ENCODE measurements at regions not wholly inside any gene's neighbourhood (a gene's known extent, or its start where the extent isn't known, plus 50 kb on each side); places are given as distances from the start of the nearest gene placed in this dataset.

- Histone ChIP-seq H3F3A (replicated peaks; ENCODE audit: insufficient read depth) (no peaks in the 10 kb centered on the region), H2AFZ (ENCODE audit: low read depth) (no peak overlapping the region), H4K20me1 (ENCODE audit: insufficient read depth) (no peaks in the 10 kb centered on the region)
These were observed 263.9 kb upstream of the SESN3 start for GRCh38 chr11:95494856-95495255.

GRCh38 chr11:95494167-95494566 lies 263.2 kb upstream of the SESN3 start:
- H3K36me3 ChIP-seq (replicated peaks in 1 of 2; ENCODE audit: control insufficient read depth in 1 of 2, insufficient read depth in 2 of 2, low read length in 1 of 2) = no peaks in the 10 kb centered on the region
- DNase-seq = no peak
- H4K20me1 ChIP-seq (ENCODE audit: insufficient read depth) = no peaks in the 10 kb centered on the region
- no peaks in the 10 kb centered on the region for H3K4me1 ChIP-seq (ENCODE audit: control insufficient read depth in 1 of 2, insufficient read depth in 2 of 2, low read depth in 1 of 2, low read length in 1 of 2)
- no peaks in the 10 kb centered on the region for H3K27me3 ChIP-seq (ENCODE audit: insufficient read depth)
- H3K9me3 ChIP-seq = no peaks in the 10 kb centered on the region
- no peak overlapping the region for H3K9ac ChIP-seq
- no peak overlapping the region for H3K4me3 ChIP-seq (ENCODE audit: low read depth in 2 of 2, low read length in 1 of 2)
- no peak overlapping the region for H3K27ac ChIP-seq (ENCODE audit: low read depth in 2 of 2, low read length in 1 of 2)
- TF ChIP-seq EP300 (IDR thresholded peaks at IDR 0.05; ENCODE audit: borderline replicate concordance in 1 of 2, low read depth in 1 of 2, low read length in 1 of 2) (no peak), GABPA (IDR thresholded peaks at IDR 0.05; ENCODE audit: low read depth) (no peak), ELF1 (IDR thresholded peaks at IDR 0.05) (no peak), USF2 (IDR thresholded peaks at IDR 0.05; ENCODE audit: borderline replicate concordance, low read depth, low read length) (no peak), RFX5 (IDR thresholded peaks at IDR 0.05; ENCODE audit: low read length) (no peak), TCF12 (IDR thresholded peaks at IDR 0.05) (no peak), RXRA (IDR thresholded peaks at IDR 0.05; ENCODE audit: borderline replicate concordance, low read depth) (no peak), CTCF (IDR thresholded peaks at IDR 0.05) (no peak), FOSL2 (IDR thresholded peaks at IDR 0.05; ENCODE audit: borderline replicate concordance, low read depth) (no peak), GATA2 (CRISPR knock-in tag; IDR thresholded peaks at IDR 0.05) (no peak)
- H2AFZ ChIP-seq (ENCODE audit: low read depth) = no peak overlapping the region
- H3K4me2 ChIP-seq = no peak overlapping the region
- no peaks in the 10 kb centered on the region for H3K79me2 ChIP-seq (ENCODE audit: insufficient read depth)
- ChIA-PET CTCF (no interaction called here), POLR2A (no interaction called here)
- 85% methylated on average over 4 of the region's 4 CpGs for WGBS (ENCODE audit: low lambda C conversion rate)
- H3F3A ChIP-seq (replicated peaks; ENCODE audit: insufficient read depth) = no peaks in the 10 kb centered on the region
- no peaks in the 10 kb centered on the region for H3K9me2 ChIP-seq

More at GRCh38 chr11:95494856-95495255, 263.9 kb upstream of the SESN3 start:
- H3K4me3 ChIP-seq (ENCODE audit: low read depth in 2 of 2, low read length in 1 of 2) = no peak overlapping the region
- no peaks in the 10 kb centered on the region for H3K36me3 ChIP-seq (replicated peaks in 1 of 2; ENCODE audit: control insufficient read depth in 1 of 2, insufficient read depth in 2 of 2, low read length in 1 of 2)
- no peak overlapping the region for H3K27ac ChIP-seq (ENCODE audit: low read depth in 2 of 2, low read length in 1 of 2)
- WGBS (ENCODE audit: low lambda C conversion rate) = 62% methylated on average over 1 of the region's 1 CpG
- H3K9me3 ChIP-seq = no peaks in the 10 kb centered on the region
- POLR2A ChIA-PET = no interaction called here
- TF ChIP-seq IRF3 (IDR thresholded peaks at IDR 0.05; ENCODE audit: low read depth, low read length) (no peak), JUND (IDR thresholded peaks at IDR 0.05) (no peak), RFX5 (IDR thresholded peaks at IDR 0.05; ENCODE audit: low read length) (no peak), USF2 (IDR thresholded peaks at IDR 0.05; ENCODE audit: borderline replicate concordance, low read depth, low read length) (no peak), FOSL2 (IDR thresholded peaks at IDR 0.05; ENCODE audit: borderline replicate concordance, low read depth) (no peak), EP300 (IDR thresholded peaks at IDR 0.05; ENCODE audit: borderline replicate concordance in 1 of 2, low read depth in 1 of 2, low read length in 1 of 2) (no peak)
- H3K9me2 ChIP-seq = no peaks in the 10 kb centered on the region
- H3K27me3 ChIP-seq (ENCODE audit: insufficient read depth) = no peaks in the 10 kb centered on the region
- H3K79me2 ChIP-seq (ENCODE audit: insufficient read depth) = no peaks in the 10 kb centered on the region
- H3K4me1 ChIP-seq (ENCODE audit: control insufficient read depth in 1 of 2, insufficient read depth in 2 of 2, low read depth in 1 of 2, low read length in 1 of 2) = no peaks in the 10 kb centered on the region
- no peak overlapping the region for H3K9ac ChIP-seq
- no peak for DNase-seq
- CTCF ChIA-PET = no interaction called here
- no peak overlapping the region for H3K4me2 ChIP-seq
